ENCODE measurements at regions not wholly inside any gene's neighbourhood (a gene's known extent, or its start where the extent isn't known, plus 50 kb on each side); places are given as distances from the start of the nearest gene placed in this dataset.
"Not testable (repeated sequence)": the region's sequence is repeated elsewhere in the genome, so short reads cannot be mapped to it uniquely, and the experiment has no call there.

- no peak for FAIRE-seq
These were observed 124.8 kb upstream of the FAT1 start for GRCh38 chr4:186848437-186848836.

DNA sequence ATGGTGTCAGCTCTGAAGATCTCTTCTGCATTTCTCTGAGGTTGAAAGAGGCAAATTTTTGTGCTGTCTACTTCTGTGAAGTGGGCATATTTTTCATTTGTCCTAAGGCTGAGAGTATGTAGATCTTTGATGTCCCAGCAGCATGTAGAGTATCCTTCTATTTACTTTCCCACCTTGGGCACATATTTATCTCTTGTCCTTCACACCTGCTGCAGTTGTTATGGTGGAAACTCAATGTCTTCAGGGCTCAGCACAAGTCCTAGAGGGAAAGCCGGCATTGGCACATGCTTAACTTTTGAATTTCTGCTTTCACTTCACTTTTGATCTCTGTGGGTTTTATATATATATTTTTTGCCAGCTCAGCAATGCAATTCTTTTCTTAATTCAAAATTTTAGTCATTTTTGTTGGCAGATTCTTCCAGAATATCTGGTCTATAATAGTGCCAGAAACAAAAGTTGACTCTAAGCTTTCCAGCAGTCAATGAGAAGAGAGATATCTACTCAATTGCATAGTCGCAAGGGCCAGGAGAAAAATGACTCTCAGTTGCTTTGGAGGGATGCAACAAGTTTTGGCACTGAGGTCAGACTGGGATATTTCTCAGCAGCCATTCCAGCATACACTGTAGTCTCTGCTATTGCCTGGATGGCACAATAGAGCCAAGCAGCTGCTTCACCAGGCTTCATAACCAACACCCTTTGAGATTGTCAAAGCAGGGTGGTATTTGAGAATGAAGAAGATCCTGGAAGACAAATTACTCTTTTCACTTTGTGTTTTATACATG lies 127.8 kb upstream of the FAT1 start:
- FAIRE-seq: no peak

GRCh38 chr4:186852073-186852420 lies 128.4 kb upstream of the FAT1 start:
- FAIRE-seq: no peak

DNA sequence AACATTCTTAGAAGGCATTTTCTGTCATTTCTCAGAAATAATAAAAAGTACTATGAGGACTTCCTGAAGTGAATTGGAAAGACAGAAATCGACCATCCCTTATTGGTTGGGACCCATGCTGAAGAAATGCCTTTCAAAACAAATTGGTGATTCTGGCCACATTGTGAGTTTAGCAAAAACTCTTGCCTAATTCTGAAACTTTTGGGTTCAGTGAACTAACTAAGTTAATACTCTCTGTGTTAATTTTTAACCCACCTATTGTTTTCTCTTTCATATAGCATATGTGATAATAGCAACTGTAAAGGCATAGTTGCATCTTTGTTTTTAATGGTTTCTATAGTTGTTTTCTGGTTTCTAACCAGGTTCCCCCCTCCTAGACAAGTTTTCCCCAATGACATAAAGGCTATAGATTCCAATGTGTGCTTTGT lies 129.3 kb upstream of the FAT1 start:
- FAIRE-seq: no peak

- no peak for FAIRE-seq
These were observed 130.6 kb upstream of the FAT1 start for GRCh38 chr4:186854256-186854655.

DNA sequence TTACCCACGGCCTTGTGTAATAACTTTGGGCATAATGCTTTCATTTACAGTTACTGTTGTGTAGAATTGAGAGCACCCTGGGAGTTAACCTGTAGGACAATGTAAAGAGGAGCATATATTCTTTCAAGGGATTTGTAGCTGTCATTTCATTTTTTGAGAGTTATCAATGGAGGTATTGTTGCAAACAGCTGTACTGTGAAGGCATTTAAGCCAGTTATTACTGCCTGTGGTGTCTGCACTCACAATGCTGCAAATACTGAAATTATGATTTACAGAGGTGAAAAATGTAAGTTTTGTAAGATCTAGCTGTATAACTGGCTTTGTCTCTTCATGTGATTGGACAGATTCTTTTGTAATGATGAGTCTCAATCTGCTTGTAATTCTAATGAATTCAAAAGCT lies 131.5 kb upstream of the FAT1 start:
- FAIRE-seq: no peak

- FAIRE-seq: no peak
These were observed 134.1 kb upstream of the FAT1 start for GRCh38 chr4:186857793-186858192.

GRCh38 chr4:186858355-186858754 lies 134.7 kb upstream of the FAT1 start:
- no peak for FAIRE-seq

GRCh38 chr4:186859420-186859819 lies 135.8 kb upstream of the FAT1 start:
- no peak for FAIRE-seq

DNA sequence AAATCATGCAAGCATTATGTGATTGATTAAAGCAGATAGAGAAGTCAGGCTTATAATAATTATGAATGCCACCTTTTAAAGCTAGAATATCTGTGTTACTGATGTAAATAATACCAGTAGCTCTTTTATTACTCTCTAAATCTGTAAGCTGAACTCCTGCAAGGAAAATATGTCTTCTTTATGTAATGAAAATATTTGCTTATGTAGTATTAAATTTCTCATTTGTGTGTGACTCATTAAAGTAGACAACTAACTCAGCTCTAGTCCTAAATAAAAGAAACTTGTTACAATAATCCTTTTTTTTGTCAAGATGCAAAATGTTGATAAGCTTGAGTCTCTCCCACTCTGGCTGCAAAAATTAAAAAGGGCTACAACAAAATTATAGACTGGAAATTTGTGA lies 137.7 kb upstream of the FAT1 start:
- FAIRE-seq: no peak

GRCh38 chr4:186871856-186872255 lies 148.2 kb upstream of the FAT1 start:
- no peak for FAIRE-seq

- not testable (repeated sequence) for FAIRE-seq
These were observed 149.4 kb upstream of the FAT1 start for GRCh38 chr4:186873095-186873494.

DNA sequence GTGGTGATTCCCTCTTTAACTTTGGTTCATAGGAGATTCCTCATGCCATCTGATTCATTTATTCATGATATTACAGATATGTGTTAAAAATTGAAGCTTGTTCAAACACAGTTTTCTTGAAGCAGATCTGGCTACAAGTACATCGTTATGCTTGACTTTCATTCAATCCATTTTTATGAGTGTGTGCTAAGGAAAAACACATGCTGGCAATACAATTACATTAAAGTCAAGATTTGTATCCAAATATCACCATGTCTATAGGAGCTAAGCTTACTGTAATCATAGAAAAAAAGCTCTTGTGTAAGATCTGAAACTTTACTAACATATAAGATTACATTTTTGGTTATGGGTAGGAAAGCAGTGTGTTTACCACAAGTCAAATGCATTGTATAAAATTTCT lies 151.8 kb upstream of the FAT1 start:
- no peak for FAIRE-seq

DNA sequence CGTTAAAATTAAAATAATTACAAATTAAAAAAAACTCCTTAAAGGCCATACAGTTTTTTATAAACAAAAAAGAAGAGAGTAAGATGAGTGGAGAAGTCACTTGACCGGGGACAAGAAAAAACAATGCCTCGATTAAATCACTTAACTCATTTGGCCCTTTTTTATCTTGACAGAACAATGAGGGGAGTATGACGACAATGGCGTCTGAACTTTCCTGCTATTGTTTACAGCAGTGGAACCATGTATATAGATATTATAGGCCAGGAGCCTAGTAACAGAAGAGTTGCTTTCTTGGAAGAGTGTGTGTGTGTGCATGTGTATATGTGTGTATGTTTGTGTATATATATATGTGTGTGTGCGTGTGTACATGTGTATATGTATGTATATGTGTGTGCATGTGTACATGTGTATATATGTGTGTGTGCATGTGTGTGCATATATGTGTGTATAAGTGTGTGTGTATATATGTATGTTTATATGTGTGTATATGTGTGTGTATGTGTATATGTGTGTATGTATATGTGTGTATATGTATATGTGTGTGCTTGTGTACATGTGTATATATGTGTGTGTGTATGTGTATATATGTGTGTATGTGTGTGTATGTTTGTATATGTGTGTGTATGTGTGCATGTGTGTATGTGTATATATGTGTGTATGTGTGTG lies 153.4 kb upstream of the FAT1 start:
- FAIRE-seq: no peak

- no peak for FAIRE-seq
These were observed 154.6 kb upstream of the FAT1 start for GRCh38 chr4:186878203-186878776.

GRCh38 chr4:186881521-186882220 lies 158.0 kb upstream of the FAT1 start:
- no peak for FAIRE-seq

DNA sequence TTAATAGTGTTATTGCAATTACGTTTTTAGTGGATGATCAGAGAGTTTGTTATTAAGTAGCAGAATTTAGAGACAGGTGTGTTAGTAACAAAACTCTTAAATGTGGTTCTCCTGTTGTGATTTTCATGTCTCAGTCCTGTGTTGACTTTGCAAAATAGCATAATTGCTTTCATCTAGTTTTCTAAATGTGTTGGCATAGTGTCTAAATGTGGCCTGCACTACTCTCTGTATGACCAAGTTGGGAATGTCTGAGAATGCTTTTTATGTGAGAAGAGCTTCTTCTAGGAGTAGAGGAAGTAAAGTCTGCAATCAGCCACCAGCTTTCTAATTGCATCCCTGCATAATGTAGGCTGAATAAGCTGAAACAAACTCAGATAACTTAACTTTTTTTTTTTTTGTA lies 158.6 kb upstream of the FAT1 start:
- FAIRE-seq: no peak

- FAIRE-seq: no peak
These were observed 161.6 kb upstream of the FAT1 start for GRCh38 chr4:186885289-186885688.

DNA sequence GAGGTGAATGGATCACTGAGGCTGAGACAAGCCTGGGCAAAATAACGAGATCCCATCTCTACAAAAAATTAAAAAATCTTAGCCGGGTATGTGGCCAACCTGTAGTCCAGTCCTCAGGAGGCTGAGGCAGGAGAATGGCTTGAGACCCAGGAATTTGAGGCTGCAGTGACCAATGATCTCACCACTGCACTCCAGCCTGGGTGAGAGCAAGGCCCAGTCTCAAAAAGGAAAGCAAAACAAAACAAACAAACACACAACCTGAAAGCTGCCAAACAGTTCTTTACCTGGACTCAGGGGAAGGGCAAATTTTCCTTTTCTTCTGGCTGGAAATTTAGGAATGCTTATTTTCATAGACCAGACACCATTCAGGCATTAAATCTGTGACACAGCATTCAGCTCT lies 163.1 kb upstream of the FAT1 start:
- no peak for FAIRE-seq

GRCh38 chr4:186887291-186887700 lies 163.6 kb upstream of the FAT1 start:
- FAIRE-seq: no peak

GRCh38 chr4:186887752-186888151 lies 164.1 kb upstream of the FAT1 start:
- no peak for FAIRE-seq

- no peak for FAIRE-seq
These were observed 166.4 kb upstream of the FAT1 start for GRCh38 chr4:186889876-186890643.

Measured in A204.1 (cell line).